ENCODE measurements at regions not wholly inside any gene's neighbourhood (a gene's known extent, or its start where the extent isn't known, plus 50 kb on each side); places are given as distances from the start of the nearest gene placed in this dataset.

GRCh38 chr1:221188458-221188857 lies 309.2 kb downstream of the HLX start:
- in situ Hi-C loops (cut with MboI): no loop called here
- Histone ChIP-seq H3K27me3 (replicated peaks; ENCODE audit: insufficient read depth) (no peaks in the 10 kb centered on the region), H3K4me1 (ENCODE audit: insufficient read depth) (no peaks in the 10 kb centered on the region), H3K9ac (no peak overlapping the region), H2AFZ (no peak overlapping the region), H3K79me2 (ENCODE audit: insufficient read depth) (no peaks in the 10 kb centered on the region), H3K36me3 (ENCODE audit: low read depth) (no peaks in the 10 kb centered on the region), H3K27ac (no peak overlapping the region), H3K4me2 (ENCODE audit: unreplicated experiment) (no peak overlapping the region), H3K9me2 (ENCODE audit: insufficient read depth) (no peaks in the 10 kb centered on the region), H3K9me3 (ENCODE audit: low read depth) (no peaks in the 10 kb centered on the region), H3K4me3 (no peak overlapping the region), H3F3A (ENCODE audit: insufficient read depth) (no peaks in the 10 kb centered on the region), H4K20me1 (ENCODE audit: insufficient read depth) (no peaks in the 10 kb centered on the region)
- no peak for DNase-seq
- WGBS, 2 experiments (ENCODE audit: low coverage in 1 of 2, low lambda C conversion rate in 2 of 2, missing lambda C conversion rate in 2 of 2): 91 to 96% methylated on average over 3 of the region's 3 CpGs
- TF ChIP-seq EZH2 (IDR thresholded peaks at IDR 0.05; ENCODE audit: insufficient read depth, poor library complexity, severe bottlenecking): no peak
- TF ChIP-seq EZH2phosphoT487 (IDR thresholded peaks at IDR 0.05; ENCODE audit: insufficient read depth, low read depth): no peak

DNA sequence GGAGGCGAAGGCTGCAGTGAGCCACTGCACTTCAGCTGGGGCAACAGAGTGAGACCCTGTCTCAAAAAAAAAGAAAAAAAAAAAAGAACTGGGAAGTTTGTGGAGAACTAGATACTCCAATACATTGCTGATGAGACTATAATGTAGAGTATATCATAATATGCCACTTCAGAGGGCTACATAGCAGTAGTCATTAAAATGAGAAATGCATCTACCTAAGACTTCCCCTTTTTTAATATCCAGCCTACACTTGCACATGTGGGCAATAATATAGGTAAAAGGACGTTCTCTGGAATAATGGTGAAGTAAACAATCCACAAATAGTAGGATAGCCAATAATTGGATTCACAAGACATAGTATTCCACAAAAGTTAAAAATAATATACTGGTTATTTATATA lies 311.0 kb downstream of the HLX start:
- Histone ChIP-seq H4K20me1 (ENCODE audit: insufficient read depth) (no peaks in the 10 kb centered on the region), H2AFZ (no peak overlapping the region), H3K4me1 (ENCODE audit: insufficient read depth) (no peaks in the 10 kb centered on the region), H3K79me2 (ENCODE audit: insufficient read depth) (no peaks in the 10 kb centered on the region), H3F3A (ENCODE audit: insufficient read depth) (no peaks in the 10 kb centered on the region), H3K9ac (no peak overlapping the region), H3K9me3 (ENCODE audit: low read depth) (no peaks in the 10 kb centered on the region), H3K27me3 (replicated peaks; ENCODE audit: insufficient read depth) (no peaks in the 10 kb centered on the region), H3K4me2 (ENCODE audit: unreplicated experiment) (no peak overlapping the region), H3K27ac (no peak overlapping the region), H3K4me3 (no peak overlapping the region), H3K9me2 (ENCODE audit: insufficient read depth) (no peaks in the 10 kb centered on the region), H3K36me3 (ENCODE audit: low read depth) (no peaks in the 10 kb centered on the region)
- 65 to 71% methylated on average over 2 of the region's 2 CpGs for WGBS, 2 experiments (ENCODE audit: low coverage in 1 of 2, low lambda C conversion rate in 2 of 2, missing lambda C conversion rate in 2 of 2)
- in situ Hi-C loops (cut with MboI): no loop called here
- TF ChIP-seq EZH2phosphoT487 (IDR thresholded peaks at IDR 0.05; ENCODE audit: insufficient read depth, low read depth) (no peak), EZH2 (IDR thresholded peaks at IDR 0.05; ENCODE audit: insufficient read depth, poor library complexity, severe bottlenecking) (no peak)
- DNase-seq: no peak

GRCh38 chr1:221192055-221192454 lies 312.8 kb downstream of the HLX start:
- H3K27ac ChIP-seq: no peak overlapping the region
- no peak for DNase-seq

GRCh38 chr1:221200464-221200863 lies 321.2 kb downstream of the HLX start:
- no peaks in the 10 kb centered on the region for H3K9me3 ChIP-seq (ENCODE audit: low read depth)
- H3K27me3 ChIP-seq (replicated peaks; ENCODE audit: insufficient read depth): no peaks in the 10 kb centered on the region
- DNase-seq: no peak
- H3F3A ChIP-seq (ENCODE audit: insufficient read depth): no peaks in the 10 kb centered on the region
- H3K9me2 ChIP-seq (ENCODE audit: insufficient read depth): no peaks in the 10 kb centered on the region
- H3K9ac ChIP-seq: no peak overlapping the region
- H3K36me3 ChIP-seq (ENCODE audit: low read depth): no peaks in the 10 kb centered on the region
- H4K20me1 ChIP-seq (ENCODE audit: insufficient read depth): no peaks in the 10 kb centered on the region
- H3K27ac ChIP-seq: no peak overlapping the region
- TF ChIP-seq EZH2phosphoT487 (IDR thresholded peaks at IDR 0.05; ENCODE audit: insufficient read depth, low read depth) (no peak), EZH2 (IDR thresholded peaks at IDR 0.05; ENCODE audit: insufficient read depth, poor library complexity, severe bottlenecking) (no peak)
- H3K4me3 ChIP-seq: no peak overlapping the region
- no peak overlapping the region for H3K4me2 ChIP-seq (ENCODE audit: unreplicated experiment)
- no peaks in the 10 kb centered on the region for H3K79me2 ChIP-seq (ENCODE audit: insufficient read depth)
- no peak overlapping the region for H2AFZ ChIP-seq
- peaks cover 4% of the 10 kb centered on the region; the same call in 1 of the 2 replicates for H3K4me1 ChIP-seq (ENCODE audit: insufficient read depth)
- in situ Hi-C loops (cut with MboI): loop anchor here (10.0 kb wide), 1 partner anchor 326 kb away; the partner anchor contains the start of gene HLX

More at GRCh38 chr1:221192055-221192454, 312.8 kb downstream of the HLX start:
- WGBS, 2 experiments (ENCODE audit: low coverage in 1 of 2, low lambda C conversion rate in 2 of 2, missing lambda C conversion rate in 2 of 2): 14 to 23% methylated on average over 1 of the region's 1 CpG
- in situ Hi-C loops (cut with MboI): no loop called here
- H3K4me2 ChIP-seq (ENCODE audit: unreplicated experiment): no peak overlapping the region
- no peaks in the 10 kb centered on the region for H3K79me2 ChIP-seq (ENCODE audit: insufficient read depth)
- H2AFZ ChIP-seq: no peak overlapping the region
- H3K36me3 ChIP-seq (ENCODE audit: low read depth): no peaks in the 10 kb centered on the region
- no peaks in the 10 kb centered on the region for H3K27me3 ChIP-seq (replicated peaks; ENCODE audit: insufficient read depth)
- H3K4me1 ChIP-seq (ENCODE audit: insufficient read depth): no peaks in the 10 kb centered on the region
- H3K4me3 ChIP-seq: no peak overlapping the region
- no peaks in the 10 kb centered on the region for H3K9me2 ChIP-seq (ENCODE audit: insufficient read depth)
- no peaks in the 10 kb centered on the region for H4K20me1 ChIP-seq (ENCODE audit: insufficient read depth)
- H3F3A ChIP-seq (ENCODE audit: insufficient read depth): no peaks in the 10 kb centered on the region
- H3K9me3 ChIP-seq (ENCODE audit: low read depth): no peaks in the 10 kb centered on the region
- TF ChIP-seq EZH2phosphoT487 (IDR thresholded peaks at IDR 0.05; ENCODE audit: insufficient read depth, low read depth): no peak
- H3K9ac ChIP-seq: no peak overlapping the region

GRCh38 chr1:221201773-221202172 lies 322.5 kb downstream of the HLX start:
- H3F3A ChIP-seq (ENCODE audit: insufficient read depth): no peaks in the 10 kb centered on the region
- in situ Hi-C loops (cut with MboI): loop anchor here (10.0 kb wide), 1 partner anchor 327 kb away; the partner anchor contains the start of gene HLX
- H2AFZ ChIP-seq: no peak overlapping the region
- peak; percentile 10 for DNase-seq
- H4K20me1 ChIP-seq (ENCODE audit: insufficient read depth): no peaks in the 10 kb centered on the region
- no peaks in the 10 kb centered on the region for H3K27me3 ChIP-seq (replicated peaks; ENCODE audit: insufficient read depth)
- no peak overlapping the region for H3K4me2 ChIP-seq (ENCODE audit: unreplicated experiment)
- peaks cover 4% of the 10 kb centered on the region; the same call in 1 of the 2 replicates for H3K4me1 ChIP-seq (ENCODE audit: insufficient read depth)
- H3K9me3 ChIP-seq (ENCODE audit: low read depth): no peaks in the 10 kb centered on the region
- H3K9me2 ChIP-seq (ENCODE audit: insufficient read depth): no peaks in the 10 kb centered on the region
- TF ChIP-seq EZH2phosphoT487 (IDR thresholded peaks at IDR 0.05; ENCODE audit: insufficient read depth, low read depth) (no peak), EZH2 (IDR thresholded peaks at IDR 0.05; ENCODE audit: insufficient read depth, poor library complexity, severe bottlenecking) (no peak)
- H3K79me2 ChIP-seq (ENCODE audit: insufficient read depth): no peaks in the 10 kb centered on the region
- no peak overlapping the region for H3K9ac ChIP-seq
- no peak overlapping the region for H3K27ac ChIP-seq
- H3K4me3 ChIP-seq: no peak overlapping the region
- H3K36me3 ChIP-seq (ENCODE audit: low read depth): no peaks in the 10 kb centered on the region
